ENCODE measurements at regions not wholly inside any gene's neighbourhood (a gene's known extent, or its start where the extent isn't known, plus 50 kb on each side); places are given as distances from the start of the nearest gene placed in this dataset.
A peak's percentile ranks its signal among the peaks of the same experiment; 100 is the strongest.
"Not testable (repeated sequence)": the region's sequence is repeated elsewhere in the genome, so short reads cannot be mapped to it uniquely, and the experiment has no call there.

DNA sequence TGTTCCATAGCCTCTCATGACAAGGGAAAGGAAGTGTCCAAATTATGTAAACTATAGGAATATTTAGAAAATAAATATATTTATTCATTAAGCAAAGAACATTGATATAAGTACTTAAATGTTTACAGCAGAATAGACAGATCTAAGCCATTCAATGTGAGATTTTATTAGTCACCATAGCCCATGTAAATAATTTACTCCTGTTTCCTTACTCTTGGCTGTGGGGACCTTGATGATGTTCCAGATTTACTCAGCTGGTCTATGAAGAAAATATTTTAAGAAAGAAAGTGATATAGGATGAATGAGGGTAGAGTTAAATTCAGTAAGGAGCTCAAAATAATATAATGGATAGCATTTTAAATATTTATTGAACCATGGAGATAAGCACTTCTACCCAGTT lies 442.6 kb upstream of the KLF6 start:
- ATAC-seq (no peak), DNase-seq (no peak)
- intact Hi-C loops (cut with DNase I, micrococcal nuclease): no loop called here

DNA sequence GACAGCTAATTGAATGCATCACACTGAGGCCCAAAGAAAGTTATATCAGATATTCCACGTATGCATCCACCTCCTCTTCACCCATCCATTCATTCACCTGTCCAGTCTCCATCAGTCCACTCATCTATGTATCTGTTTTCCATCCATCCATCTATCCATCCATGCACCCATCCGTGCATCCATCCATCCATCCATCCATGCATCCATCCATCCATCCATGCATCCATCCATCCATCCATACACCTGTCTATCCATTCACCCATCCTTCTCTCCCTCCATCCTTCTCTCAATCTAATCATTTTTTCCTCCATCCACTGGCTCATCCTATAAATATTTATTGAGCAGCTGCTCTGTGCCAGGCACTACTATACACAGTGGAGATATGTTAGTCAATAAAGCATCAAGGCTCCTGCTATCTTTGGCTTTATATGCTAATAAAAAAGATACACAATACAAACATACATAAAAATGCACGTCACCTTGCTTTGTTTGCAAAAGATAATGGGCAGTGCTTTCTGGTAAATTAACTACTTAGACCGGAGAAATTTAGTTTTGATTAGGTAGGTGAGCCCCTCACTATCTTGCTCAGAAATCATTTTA lies 442.0 kb upstream of the KLF6 start:
- ATAC-seq (peak; percentile 90), DNase-seq (no peak)
- intact Hi-C loops (cut with DNase I, micrococcal nuclease): no loop called here

DNA sequence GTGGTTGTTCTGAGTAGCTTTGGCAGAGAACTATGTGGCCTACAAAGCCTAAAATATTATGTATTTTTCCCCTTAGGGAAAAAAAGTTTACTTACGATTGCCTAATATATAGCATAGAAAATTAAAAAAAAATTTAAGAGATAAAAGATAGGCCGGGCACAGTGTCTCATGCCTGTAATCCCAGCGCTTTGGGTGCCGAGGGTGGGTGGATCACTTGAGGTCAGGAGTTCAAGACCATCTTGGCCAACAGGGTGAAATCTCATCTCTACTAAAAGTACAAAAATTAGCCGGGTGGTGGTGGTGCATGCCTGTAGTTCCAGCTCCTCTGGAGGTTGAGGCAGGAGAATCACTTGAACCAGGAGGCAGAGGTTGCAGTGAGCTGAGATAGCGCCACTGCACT lies 439.2 kb upstream of the KLF6 start:
- intact Hi-C loops (cut with DNase I, micrococcal nuclease): no loop called here
- ATAC-seq (no peak), DNase-seq (no peak)

DNA sequence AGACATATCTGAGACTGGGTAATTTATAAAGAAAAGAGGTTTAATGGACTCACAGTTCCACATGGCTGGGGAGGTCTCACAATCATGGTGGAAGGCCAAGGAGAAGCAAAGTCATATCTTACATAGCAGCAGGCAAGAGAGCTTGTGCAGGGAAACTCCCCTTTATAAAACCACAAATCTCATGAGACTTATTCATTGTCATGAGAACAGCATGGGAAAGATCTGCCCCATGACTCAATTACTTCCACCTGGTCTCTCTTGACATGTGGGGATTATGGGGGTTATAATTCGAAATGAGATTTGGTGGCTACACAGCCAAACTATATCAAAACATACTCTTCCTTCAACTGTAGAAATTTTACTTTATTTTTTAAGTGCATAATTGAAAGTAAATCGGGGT lies 436.3 kb upstream of the KLF6 start:
- intact Hi-C loops (cut with DNase I, micrococcal nuclease); DNase-seq; ATAC-seq: not testable (repeated sequence)

DNA sequence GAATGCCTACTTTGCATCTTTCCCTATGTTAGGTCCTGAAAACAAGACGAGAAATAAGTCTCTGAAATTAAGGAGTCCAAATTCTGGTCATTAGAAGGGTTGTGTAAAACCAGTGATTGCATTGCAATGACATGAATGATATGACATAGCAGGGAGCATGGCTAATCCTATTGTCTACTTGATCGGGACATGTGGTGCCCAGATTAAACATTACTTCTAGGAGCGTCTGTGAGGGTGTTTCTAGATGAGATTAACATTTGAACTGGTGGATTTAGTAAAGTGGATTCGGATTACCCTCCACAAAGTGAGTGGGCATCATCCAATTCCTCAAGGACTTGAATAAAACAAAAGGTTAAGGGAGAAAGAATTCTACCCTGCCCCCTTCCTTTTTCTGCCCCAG lies 434.9 kb upstream of the KLF6 start:
- intact Hi-C loops (cut with DNase I, micrococcal nuclease): no loop called here

DNA sequence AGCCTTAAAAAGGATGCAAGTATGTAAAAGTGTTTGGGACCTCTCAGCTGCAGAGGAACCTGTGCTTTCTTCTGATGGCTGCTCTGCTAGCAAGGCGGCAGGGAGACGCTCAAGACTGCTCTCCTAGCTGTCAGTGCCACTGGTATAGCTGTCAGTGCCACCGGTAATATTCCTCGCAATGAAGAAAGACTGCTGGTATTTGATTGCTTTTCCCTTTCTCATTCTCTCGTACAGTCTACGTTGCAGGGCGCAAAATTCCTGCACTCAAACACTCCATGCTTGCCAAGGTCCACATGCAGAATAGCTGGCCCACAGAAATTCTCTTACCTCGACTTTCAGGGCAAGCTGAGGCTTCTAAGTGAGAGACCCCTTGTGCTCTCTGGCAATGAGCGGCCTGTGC lies 432.6 kb upstream of the KLF6 start:
- DNase-seq (peak in 1 of 2 donors; percentile 24), ATAC-seq (peak; percentile 35)
- intact Hi-C loops (cut with DNase I, micrococcal nuclease): no loop called here

More for the DNA sequence above, 434.9 kb upstream of the KLF6 start:
- DNase-seq: no peak
- no peak for ATAC-seq

DNA sequence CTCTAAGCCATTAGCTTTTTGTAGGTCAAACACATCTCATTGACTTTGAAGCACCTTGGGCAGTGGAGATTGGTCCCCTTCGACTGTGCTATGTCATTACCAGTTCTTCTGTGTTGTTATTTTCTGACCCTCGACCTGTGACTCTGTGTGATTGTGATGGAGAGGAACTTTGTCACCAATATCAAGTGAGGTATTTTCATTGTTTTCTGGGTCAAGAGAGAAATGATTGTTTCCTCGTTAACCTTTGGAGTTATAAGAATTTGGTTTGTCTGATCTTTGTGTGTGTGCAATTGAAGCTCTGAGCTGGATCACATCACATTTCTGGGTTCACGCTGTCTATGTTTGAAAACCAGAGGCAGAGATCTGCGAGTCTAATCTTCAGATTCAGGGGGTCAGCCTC lies 432.2 kb upstream of the KLF6 start:
- DNase-seq (no peak), ATAC-seq (peak; percentile 73)
- intact Hi-C loops (cut with DNase I, micrococcal nuclease): no loop called here

DNA sequence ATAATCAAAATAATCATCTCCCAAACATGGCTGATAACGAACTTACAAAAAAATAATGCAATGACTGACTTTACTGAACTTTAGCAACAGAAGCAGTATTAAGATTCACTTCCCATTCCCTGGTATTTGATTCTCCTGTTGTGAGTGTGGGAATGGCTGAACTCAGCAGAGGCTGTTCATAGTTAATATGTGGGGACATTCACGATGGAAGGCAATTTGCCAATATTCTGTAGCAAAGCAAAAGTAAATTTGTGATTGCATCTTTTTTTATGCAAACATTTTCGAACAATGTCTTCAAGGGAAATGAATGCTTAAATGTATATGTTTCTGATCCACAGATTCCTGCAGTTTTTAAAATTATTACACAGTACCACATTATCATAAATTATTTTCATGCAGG lies 431.7 kb upstream of the KLF6 start:
- intact Hi-C loops (cut with DNase I, micrococcal nuclease): no loop called here
- no peak for ATAC-seq
- DNase-seq: no peak

DNA sequence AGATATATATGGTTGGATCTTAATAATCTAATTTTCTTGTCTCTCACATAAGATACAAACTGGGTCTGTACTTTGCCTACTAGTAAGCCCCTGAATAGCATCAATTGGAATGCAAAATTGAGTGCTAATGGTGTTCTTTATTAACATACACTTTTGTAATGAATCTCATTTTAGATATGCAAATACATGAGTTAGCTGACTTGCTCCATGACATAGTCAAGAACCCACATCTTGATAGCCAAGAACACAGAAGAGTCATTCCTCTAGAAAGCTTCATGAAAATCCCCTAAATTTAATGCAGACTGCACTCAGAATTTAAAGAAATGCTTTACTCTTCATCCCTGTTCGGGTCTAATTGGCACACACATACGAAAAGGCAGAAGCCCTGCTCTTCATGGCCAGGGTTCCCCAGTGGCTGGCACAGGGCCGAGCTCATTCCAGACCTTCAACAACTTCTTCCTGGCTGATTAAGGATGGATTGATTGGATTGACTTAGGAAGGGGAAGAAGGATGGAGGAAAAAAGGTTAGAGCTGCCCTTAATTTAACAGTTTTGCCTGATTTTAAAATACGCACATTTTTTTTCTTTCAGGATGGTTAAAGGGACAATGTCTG lies 431.1 kb upstream of the KLF6 start:
- DNase-seq (no peak), ATAC-seq (no peak)
- intact Hi-C loops (cut with DNase I, micrococcal nuclease): no loop called here

DNA sequence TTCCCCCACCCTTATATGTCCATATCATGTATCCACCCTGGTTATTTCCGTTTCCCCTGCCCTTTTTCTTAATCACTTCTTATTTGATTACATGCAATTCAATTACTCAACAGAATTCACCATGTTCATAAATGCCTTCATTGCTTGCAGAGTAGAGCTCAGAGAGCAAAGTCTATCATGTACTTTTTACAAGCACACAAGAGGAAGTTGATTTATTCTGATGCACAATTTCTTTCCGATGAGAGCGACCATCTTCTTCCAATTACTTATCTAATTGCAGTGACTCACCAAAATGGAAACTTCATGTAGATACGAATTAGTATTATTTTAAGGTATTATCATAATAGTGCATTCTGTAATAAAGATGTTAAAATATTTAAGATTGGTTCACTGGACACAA lies 430.5 kb upstream of the KLF6 start:
- DNase-seq (no peak), ATAC-seq (peak; percentile 76)
- intact Hi-C loops (cut with DNase I, micrococcal nuclease): no loop called here

DNA sequence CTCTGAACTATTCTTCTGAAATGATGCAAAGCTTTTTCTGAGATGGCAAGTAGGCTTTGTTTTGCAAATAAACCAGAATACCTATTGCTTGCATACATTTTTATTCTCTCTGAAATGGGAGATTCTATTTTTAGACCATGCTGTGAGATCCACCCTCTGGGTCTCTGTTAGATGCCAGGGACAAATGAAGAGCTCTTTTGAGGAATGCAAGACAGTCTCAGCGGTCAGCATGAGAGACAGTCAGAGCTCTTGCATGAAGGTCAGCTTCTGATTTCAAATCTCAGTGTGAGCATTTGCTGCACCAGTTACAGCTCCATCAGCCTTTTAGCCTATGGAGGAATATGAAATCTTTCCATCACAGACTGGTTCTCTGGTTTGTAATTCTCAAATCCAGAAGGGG lies 429.9 kb upstream of the KLF6 start:
- DNase-seq: no peak

DNA sequence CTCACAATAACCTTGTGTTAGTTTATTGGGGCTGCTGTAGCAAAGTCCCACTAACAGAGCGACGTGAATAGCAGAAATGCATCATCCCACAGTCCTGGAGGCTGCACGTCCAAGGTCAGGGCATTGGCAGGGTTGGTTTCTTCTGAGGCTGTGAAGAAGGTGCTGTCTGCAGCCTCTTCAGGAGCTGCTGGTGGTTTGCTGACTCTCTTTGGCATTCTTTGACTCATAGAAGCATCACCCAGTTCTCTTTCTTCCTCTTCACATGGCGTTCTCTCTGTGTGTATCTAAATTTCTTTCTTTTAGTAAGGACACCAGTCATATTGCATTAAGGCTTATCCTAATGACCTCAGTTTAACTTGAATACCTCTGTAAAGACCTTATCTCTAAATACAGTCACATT lies 428.4 kb upstream of the KLF6 start:
- intact Hi-C loops (cut with DNase I, micrococcal nuclease): no loop called here
- ATAC-seq: peak; percentile 39
- no peak for DNase-seq

More for the DNA sequence above, 429.9 kb upstream of the KLF6 start:
- ATAC-seq: no peak
- intact Hi-C loops (cut with DNase I, micrococcal nuclease): no loop called here

DNA sequence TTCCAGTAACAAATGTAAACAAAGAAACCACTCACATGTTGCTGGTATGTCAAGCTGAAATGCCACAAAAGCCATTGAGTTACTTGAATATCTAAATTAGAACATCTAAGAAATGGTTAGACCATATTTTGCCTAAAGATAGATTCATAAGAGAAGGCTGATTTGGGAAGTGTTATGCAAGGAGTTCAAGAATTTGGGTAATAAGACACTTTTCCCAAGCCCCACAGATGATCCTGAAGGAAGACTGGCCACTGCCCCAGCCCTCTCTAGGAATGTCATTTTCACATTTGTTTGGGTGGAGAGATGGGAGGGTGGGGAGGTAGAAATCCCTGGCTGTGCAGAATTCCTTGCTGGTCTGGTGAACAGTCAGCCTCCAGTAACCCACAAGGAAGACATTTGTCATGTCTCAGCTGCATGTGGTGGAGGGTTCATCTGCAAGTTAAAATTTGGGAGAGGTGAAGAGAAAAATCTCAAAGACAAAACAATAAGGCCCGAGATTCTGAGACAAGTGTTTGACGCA lies 427.2 kb upstream of the KLF6 start:
- DNase-seq (no peak), ATAC-seq (no peak)
- intact Hi-C loops (cut with DNase I, micrococcal nuclease): no loop called here

DNA sequence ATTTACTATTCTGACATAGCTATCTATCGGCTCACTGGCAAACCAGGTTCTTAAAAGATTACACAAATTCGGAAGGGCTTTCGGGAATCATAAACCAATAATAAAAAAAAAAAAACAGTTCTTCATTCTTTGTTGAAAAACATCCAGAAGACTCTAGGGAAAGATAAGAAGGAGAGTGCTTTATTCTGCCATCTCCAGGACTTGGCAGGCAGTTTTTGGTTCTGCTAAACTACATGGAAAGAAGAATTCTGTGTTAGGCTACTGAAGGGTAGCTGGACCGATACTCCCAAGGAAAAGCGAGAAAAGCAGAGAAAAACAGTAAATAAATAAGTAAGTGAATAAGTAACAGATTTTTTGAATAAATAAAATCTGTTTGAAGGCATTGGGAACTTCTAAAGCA lies 423.5 kb upstream of the KLF6 start:
- intact Hi-C loops (cut with DNase I, micrococcal nuclease): no loop called here
- DNase-seq (no peak), ATAC-seq (no peak)

DNA sequence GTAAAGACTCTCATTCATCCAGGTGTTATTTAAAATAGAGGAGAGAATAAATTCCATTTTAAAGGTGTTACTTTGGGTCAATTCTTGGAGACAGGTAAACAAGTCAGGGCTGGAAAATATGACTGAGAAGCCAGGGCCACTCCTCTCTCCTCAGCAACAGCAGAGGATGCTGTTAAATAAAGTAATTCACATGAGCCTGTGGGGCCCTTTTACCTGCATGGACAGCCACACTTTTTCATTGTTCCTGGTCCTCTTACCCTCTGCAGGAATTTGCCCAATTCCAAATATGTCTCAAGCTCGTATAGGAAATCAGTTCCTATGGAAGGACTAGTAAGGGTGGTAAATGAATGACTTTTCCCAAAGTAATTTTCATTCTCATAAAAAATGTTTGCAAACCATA lies 420.1 kb upstream of the KLF6 start:
- ATAC-seq (peak; percentile 86), DNase-seq (no peak)

DNA sequence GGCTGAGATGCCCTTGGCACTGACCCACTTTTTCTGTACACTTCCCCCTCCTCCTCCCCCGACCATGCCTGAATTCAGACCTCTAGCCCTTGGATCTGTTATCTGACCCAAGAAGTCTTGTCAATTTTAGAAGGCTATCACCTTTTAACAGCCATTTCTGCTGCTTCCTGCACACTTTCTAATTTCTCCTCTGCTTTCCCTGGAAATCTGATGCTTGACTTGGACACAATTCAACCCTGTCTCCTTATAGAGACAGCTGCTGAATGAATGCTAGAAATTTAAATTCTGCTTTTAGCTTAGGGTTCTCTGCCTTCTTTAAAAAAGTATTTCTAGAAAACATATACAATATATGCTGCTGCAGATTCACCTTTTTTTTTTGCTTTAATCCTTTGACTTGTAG lies 417.9 kb upstream of the KLF6 start:
- DNase-seq (no peak), ATAC-seq (no peak)
- intact Hi-C loops (cut with DNase I, micrococcal nuclease): no loop called here

More for the DNA sequence above, 420.1 kb upstream of the KLF6 start:
- intact Hi-C loops (cut with DNase I, micrococcal nuclease): no loop called here

DNA sequence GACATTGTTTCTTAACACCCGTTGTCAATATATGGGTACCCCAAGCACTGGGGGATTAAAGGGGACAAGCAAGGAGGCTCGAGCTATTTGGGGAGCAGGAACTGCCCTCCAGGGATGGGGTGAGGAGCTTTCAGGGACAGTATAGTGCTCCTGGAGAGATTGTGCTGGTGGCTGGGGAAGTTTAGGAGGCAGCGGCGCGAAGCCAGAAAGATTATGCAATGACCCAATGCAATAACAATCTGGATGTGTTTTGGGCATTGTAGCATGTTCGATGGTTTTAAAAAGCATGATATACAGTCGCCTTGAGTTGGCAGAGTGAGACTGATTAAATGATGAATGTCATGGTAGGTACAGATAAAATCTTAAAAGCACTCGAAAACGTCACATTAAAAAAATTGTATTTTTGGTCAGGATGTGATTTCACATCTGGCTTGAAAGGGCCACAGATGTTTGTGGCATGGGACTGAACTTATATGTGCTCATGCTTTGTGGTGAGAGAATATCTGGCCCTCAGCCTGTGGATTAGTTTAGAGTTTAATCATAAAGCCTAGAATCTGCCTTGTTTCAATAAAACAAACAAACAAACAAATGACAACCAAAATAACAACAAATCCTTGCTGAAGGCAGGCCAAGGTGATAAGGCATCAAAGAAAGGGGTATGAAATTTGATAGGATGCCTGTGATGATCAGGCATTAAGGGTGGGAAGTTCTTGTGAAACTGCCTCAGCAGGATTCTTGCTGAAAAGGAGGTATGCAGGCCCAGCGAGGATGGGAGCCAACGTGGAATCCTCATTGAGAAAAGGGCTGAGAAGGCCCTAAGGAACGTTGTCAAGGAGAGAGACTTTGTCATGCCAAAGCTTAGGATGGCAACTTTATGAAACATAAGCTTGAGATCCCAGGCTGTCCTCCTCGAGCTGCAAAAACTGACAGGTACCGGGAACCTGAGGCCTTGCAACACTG lies 417.1 kb upstream of the KLF6 start:
- intact Hi-C loops (cut with DNase I, micrococcal nuclease): no loop called here
- DNase-seq (no peak), ATAC-seq (no peak)

DNA sequence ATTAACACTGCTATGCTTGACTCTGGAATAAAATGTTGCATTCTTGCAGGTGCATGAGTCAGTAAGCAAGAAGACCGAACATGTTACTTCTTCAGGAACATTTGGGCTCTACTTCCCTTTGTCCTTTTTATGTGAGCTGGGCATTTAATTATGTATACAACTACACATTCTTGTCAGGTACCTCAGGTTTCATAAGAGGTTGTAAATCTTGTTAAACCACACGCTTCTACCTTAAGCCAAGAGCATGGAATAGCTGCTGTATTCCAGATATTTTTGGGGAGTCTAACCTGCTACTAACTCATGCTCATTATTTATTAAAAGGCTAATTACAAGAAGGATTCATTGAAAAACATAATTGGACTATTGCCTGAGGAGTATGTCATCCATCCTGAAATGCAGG lies 414.2 kb upstream of the KLF6 start:
- no peak for ATAC-seq
- no peak for DNase-seq
- intact Hi-C loops (cut with DNase I, micrococcal nuclease): no loop called here

DNA sequence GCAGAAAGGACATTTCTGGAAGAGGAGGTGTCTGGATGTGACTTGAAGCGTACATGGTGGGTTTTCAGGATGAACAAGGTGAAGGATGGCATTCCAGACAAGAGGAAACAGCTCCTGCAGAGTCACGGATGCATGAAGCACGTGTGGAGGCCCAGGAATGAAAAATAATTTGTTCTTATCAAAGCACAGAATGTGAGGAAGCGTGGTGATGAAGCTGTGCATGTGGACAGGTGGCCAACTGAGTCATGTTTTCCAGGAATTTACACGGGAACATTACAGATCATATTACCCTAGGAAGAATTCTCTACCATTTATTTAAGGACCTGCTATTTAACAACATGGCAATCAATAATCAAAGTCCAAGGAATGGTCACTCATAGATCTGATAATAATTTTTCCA lies 413.2 kb upstream of the KLF6 start:
- ATAC-seq (no peak), DNase-seq (no peak)
- intact Hi-C loops (cut with DNase I, micrococcal nuclease): no loop called here

DNA sequence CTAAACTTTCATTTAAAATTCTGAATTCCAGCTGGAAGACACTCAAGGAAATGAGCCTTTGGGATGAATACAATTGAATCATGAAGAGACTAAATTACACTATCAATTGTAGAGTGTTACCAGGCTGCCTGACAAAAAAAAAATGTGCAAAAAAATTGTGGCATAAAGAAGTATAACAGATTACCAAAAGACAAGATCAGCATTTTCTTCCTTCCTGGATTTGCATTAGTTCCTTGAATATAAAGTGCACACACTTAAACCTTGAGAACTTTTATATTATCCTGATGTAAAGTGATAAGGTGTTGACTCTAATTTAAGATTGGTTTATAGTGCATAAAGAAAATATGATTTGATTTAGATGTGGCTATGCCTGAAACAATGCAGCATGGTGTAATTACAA lies 412.7 kb upstream of the KLF6 start:
- no peak for DNase-seq
- intact Hi-C loops (cut with DNase I, micrococcal nuclease): no loop called here
- ATAC-seq: peak; percentile 82
